ENCODE measurements at regions not wholly inside any gene's neighbourhood (a gene's known extent, or its start where the extent isn't known, plus 50 kb on each side); places are given as distances from the start of the nearest gene placed in this dataset.

DNA sequence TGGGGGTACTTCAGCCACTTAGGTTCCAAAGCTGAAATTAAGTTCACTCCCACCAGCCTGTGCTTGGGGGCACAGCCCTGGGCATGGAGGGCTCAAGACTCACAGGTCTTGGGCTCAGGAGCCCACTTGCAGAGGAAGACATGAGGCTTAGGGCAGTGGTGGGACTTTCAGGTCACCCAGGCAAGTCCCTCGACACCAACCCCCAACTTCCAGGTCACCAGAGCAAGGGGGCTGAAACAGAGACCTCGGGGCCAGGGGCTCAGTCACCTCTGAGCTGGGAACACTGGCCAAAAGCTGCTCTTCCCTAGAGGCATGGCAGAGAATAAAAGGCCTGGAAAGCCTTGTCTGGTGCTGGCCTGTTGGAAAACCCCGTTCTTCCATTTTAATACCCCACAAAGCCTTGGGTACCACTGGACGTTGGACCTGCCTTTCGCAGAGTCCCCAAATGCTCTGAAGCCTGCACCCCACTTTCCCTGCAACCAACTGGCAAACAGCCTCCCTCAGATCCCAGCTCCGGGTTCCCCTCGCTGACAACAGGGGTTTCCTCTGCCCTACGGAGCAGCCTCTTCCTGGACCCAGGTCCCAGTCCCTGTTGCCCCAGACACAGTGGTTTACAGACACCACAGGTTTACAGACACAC lies 160.9 kb upstream of the PMEPA1 start:
- TF ChIP-seq, protein P1, sequence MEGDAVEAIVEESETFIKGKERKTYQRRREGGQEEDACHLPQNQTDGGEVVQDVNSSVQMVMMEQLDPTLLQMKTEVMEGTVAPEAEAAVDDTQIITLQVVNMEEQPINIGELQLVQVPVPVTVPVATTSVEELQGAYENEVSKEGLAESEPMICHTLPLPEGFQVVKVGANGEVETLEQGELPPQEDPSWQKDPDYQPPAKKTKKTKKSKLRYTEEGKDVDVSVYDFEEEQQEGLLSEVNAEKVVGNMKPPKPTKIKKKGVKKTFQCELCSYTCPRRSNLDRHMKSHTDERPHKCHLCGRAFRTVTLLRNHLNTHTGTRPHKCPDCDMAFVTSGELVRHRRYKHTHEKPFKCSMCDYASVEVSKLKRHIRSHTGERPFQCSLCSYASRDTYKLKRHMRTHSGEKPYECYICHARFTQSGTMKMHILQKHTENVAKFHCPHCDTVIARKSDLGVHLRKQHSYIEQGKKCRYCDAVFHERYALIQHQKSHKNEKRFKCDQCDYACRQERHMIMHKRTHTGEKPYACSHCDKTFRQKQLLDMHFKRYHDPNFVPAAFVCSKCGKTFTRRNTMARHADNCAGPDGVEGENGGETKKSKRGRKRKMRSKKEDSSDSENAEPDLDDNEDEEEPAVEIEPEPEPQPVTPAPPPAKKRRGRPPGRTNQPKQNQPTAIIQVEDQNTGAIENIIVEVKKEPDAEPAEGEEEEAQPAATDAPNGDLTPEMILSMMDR (IDR thresholded peaks at IDR 0.05), result no peak
- TF ChIP-seq POLR2A (IDR thresholded peaks at IDR 0.05), result no peak

Measured in esophagus squamous epithelium (tissue), 4 donors.